K562 (cell line): ENCODE measurements at regions not wholly inside any gene's neighbourhood (a gene's known extent, or its start where the extent isn't known, plus 50 kb on each side); places are given as distances from the start of the nearest gene placed in this dataset.

Source experiments
- ATAC-seq: fragments of 200-7000 bp; cut with Tn5 transposase; 3 replicates; pipeline ENCODE4 v1.9.1; 2020; ENCODE audit warnings: moderate library complexity
- BruUV-seq: library from RNA; stranded (reverse); fragments of 400-500 nt; replicated peaks from 2 replicates; lab custom pipeline; 2021; lab: Mats Ljungman, UMichigan
- CTCF ChIA-PET: fragments of 300-600 bp; formaldehyde crosslinking; extraction: SDS; loops from one replicate; lab custom pipeline; 2021; ENCODE audit warnings: low intra/inter-chr PET ratio; lab: Yijun Ruan, JAX
- POLR2A ChIA-PET: fragments of 300-600, 350-650 bp; sonication (Branson Sonifier 250); formaldehyde crosslinking; extraction: SDS; loops from one replicate; lab custom pipeline; 2021; ENCODE audit warnings: antibody characterized with exemption, inconsistent platforms; lab: Yijun Ruan, JAX
- DNase-seq, 4 experiments: peaks; one replicate each; pipeline versions ENCODE4 v3.0.0 to v3.0.0-alpha.2; 2011 to 2018; ENCODE audit warnings: low spot score in 3 of 4, mixed read lengths in 3 of 4; ENCODE audit errors: extremely low read depth in 1 of 4
- FAIRE-seq: peaks from 2 replicates; lab custom pipeline; 2011; peaks lifted over from hg19 to GRCh38; lab: Jason Lieb, UNC
- H2AFZ ChIP-seq: 2 replicates; pipeline ENCODE4 v1.6.0; 2011; ENCODE audit warnings: low read depth, low read length, control low read depth, inconsistent platforms
- H3K27ac ChIP-seq: fragments of 200-600 bp; 3 replicates; pipeline ENCODE4 v1.8.0; 2011; ENCODE audit warnings: low read depth, mild to moderate bottlenecking, control low read depth, inconsistent platforms, low read length, moderate library complexity, mixed read lengths; ENCODE audit errors: extremely low read depth
- H3K27me3 ChIP-seq, 2 experiments: fragments of 300-600 bp in 1 of 2; 2 replicates in 1 of 2; 3 replicates in 1 of 2; pipeline versions ENCODE4 v1.6.0 to v1.8.0; 2011; ENCODE audit warnings: inconsistent platforms in 2 of 2, low read length in 2 of 2, mild to moderate bottlenecking in 1 of 2, mixed read lengths in 1 of 2, moderate library complexity in 1 of 2; ENCODE audit not compliant: control insufficient read depth in 2 of 2, insufficient read depth in 2 of 2
- H3K36me3 ChIP-seq: fragments of 300-600 bp; 3 replicates; pipeline ENCODE4 v1.8.0; 2011; ENCODE audit warnings: mild to moderate bottlenecking, low read length, inconsistent platforms; ENCODE audit not compliant: control insufficient read depth, insufficient read depth
- H3K4me1 ChIP-seq, 2 experiments: fragments of 200-600 bp in 1 of 2; replicated peaks in 1 of 2; 2 replicates in 1 of 2; 3 replicates in 1 of 2; pipeline versions ENCODE4 v1.5.1 to v1.8.0; 2011; ENCODE audit warnings: inconsistent platforms in 2 of 2, low read length in 2 of 2, mild to moderate bottlenecking in 1 of 2, mixed read lengths in 1 of 2, moderate library complexity in 1 of 2; ENCODE audit not compliant: control insufficient read depth in 2 of 2, insufficient read depth in 2 of 2
- H3K4me2 ChIP-seq: 2 replicates; pipeline ENCODE4 v1.6.1; 2011; ENCODE audit warnings: low read length, control low read depth, inconsistent platforms, mixed read lengths; ENCODE audit not compliant: insufficient read depth
- H3K4me3 ChIP-seq: fragments of 200-600 bp; sonication (generic), shearing (Covaris generic); 2 replicates; pipeline ENCODE4 v1.5.1; 2016; ENCODE audit warnings: control low read depth, inconsistent platforms
- H3K79me2 ChIP-seq: fragments of 200-600 bp; 3 replicates; pipeline ENCODE4 v1.8.0; 2011; ENCODE audit warnings: low read length, inconsistent platforms; ENCODE audit not compliant: control insufficient read depth, insufficient read depth
- H3K9ac ChIP-seq, 2 experiments: 2 replicates each; pipeline versions ENCODE4 v1.6.0 to v1.6.1; 2011; ENCODE audit warnings: low read depth in 2 of 2, low read length in 2 of 2, control low read depth in 1 of 2, inconsistent platforms in 1 of 2, mild to moderate bottlenecking in 1 of 2, mixed read lengths in 1 of 2; ENCODE audit not compliant: insufficient read depth in 1 of 2
- H3K9me1 ChIP-seq: one replicate; pipeline ENCODE4 v1.6.0; 2011; ENCODE audit warnings: inconsistent platforms, mild to moderate bottlenecking, low read length, moderate library complexity; ENCODE audit not compliant: control insufficient read depth, insufficient read depth
- H3K9me3 ChIP-seq: replicated peaks from 2 replicates; pipeline ENCODE4 v1.5.1; 2011; ENCODE audit warnings: low read depth, low read length, inconsistent platforms; ENCODE audit not compliant: control insufficient read depth, insufficient read depth
- H4K20me1 ChIP-seq: replicated peaks from 2 replicates; pipeline ENCODE4 v1.6.1; 2011; ENCODE audit warnings: low read length, inconsistent platforms, mixed read lengths; ENCODE audit not compliant: control insufficient read depth, insufficient read depth
- ETV5 ChIP-seq: sonication (generic); formaldehyde crosslinking; IDR thresholded peaks from 2 replicates; pipeline ENCODE4 v1.4.0; 2020; ENCODE audit warnings: low read depth, mild to moderate bottlenecking, missing genetic modification reagents
- SFPQ ChIP-seq: fragments of 200-400 bp; formaldehyde crosslinking; IDR thresholded peaks from 2 replicates; pipeline ENCODE4 v1.6.1; 2017; ENCODE audit warnings: mild to moderate bottlenecking, low read depth, low read length, moderate library complexity
- SREBF2 ChIP-seq: sonication (generic); formaldehyde crosslinking; IDR thresholded peaks from 2 replicates; pipeline ENCODE4 v1.4.0; 2020; ENCODE audit warnings: mild to moderate bottlenecking, missing genetic modification reagents
- ZBTB26 ChIP-seq: fragments of 450-650 bp; formaldehyde crosslinking; IDR thresholded peaks from 2 replicates; pipeline ENCODE4 v1.4.0; 2022; ENCODE audit warnings: missing genetic modification characterization
- ZKSCAN3 ChIP-seq: fragments of 250-450 bp; sonication (Bioruptor Pico); IDR thresholded peaks from 2 replicates; pipeline ENCODE4 v1.4.0; 2020
- ZNF699 ChIP-seq: fragments of 250-450 bp; sonication (Bioruptor Pico); IDR thresholded peaks from 2 replicates; pipeline ENCODE4 v1.8.0; 2021; ENCODE audit warnings: mild to moderate bottlenecking, moderate library complexity; ENCODE audit not compliant: insufficient replicate concordance
- WGBS: fragments of 100-300 bp; shearing (Covaris generic); methylation state at CpG from one replicate; pipeline ENCODE4 v1.1.6; 2016; ENCODE audit warnings: low coverage, mixed read lengths; ENCODE audit not compliant: insufficient coverage; ENCODE audit errors: missing lambda C conversion rate; 5-methylcytosine and 5-hydroxymethylcytosine counted together
- in situ Hi-C: fragments of 300-500 bp; cut with MboI; formaldehyde crosslinking; loops from 4 replicates; pipeline ENCODE4 v1.15.0; 2018; ENCODE audit warnings: inconsistent platforms, mixed read lengths
- intact Hi-C: fragments of 100-400 bp; cut with micrococcal nuclease; formaldehyde crosslinking; loops from 2 replicates; pipeline ENCODE4 v1.14.2; 2022

- POLR2A ChIA-PET: no interaction called here
- BruUV-seq: no TSS peak
Measured at GRCh38 chr14:58832095-58832521, 194.3 kb downstream of the DACT1 start.

More at GRCh38 chr14:58832095-58832521, 194.3 kb downstream of the DACT1 start:
- DNase-seq (no peak), ATAC-seq (no peak), FAIRE-seq (no peak)
- 0% methylated on average over 3 of the region's 3 CpGs for WGBS
- Histone ChIP-seq H3K9ac (no peak overlapping the region), H3K4me1 (no peaks in the 10 kb centered on the region), H3K27me3 (peaks cover 0 to 5% of the 10 kb centered on the region in 2 experiments; a peak in 1 of 5 replicates), H3K9me3 (no peaks in the 10 kb centered on the region), H3K27ac (no peak overlapping the region), H3K9me1 (no peaks in the 10 kb centered on the region), H4K20me1 (no peaks in the 10 kb centered on the region), H3K36me3 (no peaks in the 10 kb centered on the region), H3K4me3 (no peak overlapping the region), H3K4me2 (no peak overlapping the region), H2AFZ (no peak overlapping the region), H3K79me2 (no peaks in the 10 kb centered on the region)
- no peak for TF ChIP-seq SFPQ
- no peak for TF ChIP-seq ZBTB26 (CRISPR knock-in tag)
- TF ChIP-seq ETV5: no peak
- no peak for TF ChIP-seq SREBF2
- TF ChIP-seq ZNF699 (CRISPR knock-in tag): no peak
- no peak for TF ChIP-seq ZKSCAN3
- CTCF ChIA-PET: no interaction called here
- in situ Hi-C loops: no loop called here
- intact Hi-C loops: no loop called here
